GM13976 (cell line): ENCODE measurements at regions not wholly inside any gene's neighbourhood (a gene's known extent, or its start where the extent isn't known, plus 50 kb on each side); places are given as distances from the start of the nearest gene placed in this dataset.

Experiments
- DNase-seq: peaks from one replicate; pipeline ENCODE4 v3.0.0; 2012; ENCODE audit warnings: low spot score
- CTCF ChIP-seq: IDR thresholded peaks from 2 replicates; pipeline ENCODE4 v1.5.1; 2012; ENCODE audit warnings: borderline replicate concordance, mild to moderate bottlenecking; ENCODE audit not compliant: insufficient read depth; ENCODE audit errors: extremely low read depth, missing control alignments, control extremely low read depth
- in situ Hi-C: fragments of 300-500 bp; cut with MboI; formaldehyde crosslinking; loops from one replicate; pipeline ENCODE4 v1.12.0; 2022; ENCODE audit warnings: low sequenced_read_pairs, mixed read lengths, inconsistent platforms; ENCODE audit not compliant: unreplicated experiment

GRCh38 chr14:55771242-55771981 lies 191.4 kb downstream of the KTN1 start:
- TF ChIP-seq CTCF: no peak
- no peak for DNase-seq
- in situ Hi-C loops: no loop called here

- no peak for TF ChIP-seq CTCF
- no peak for DNase-seq
These were observed 192.5 kb downstream of the KTN1 start for GRCh38 chr14:55772486-55772885.

DNA sequence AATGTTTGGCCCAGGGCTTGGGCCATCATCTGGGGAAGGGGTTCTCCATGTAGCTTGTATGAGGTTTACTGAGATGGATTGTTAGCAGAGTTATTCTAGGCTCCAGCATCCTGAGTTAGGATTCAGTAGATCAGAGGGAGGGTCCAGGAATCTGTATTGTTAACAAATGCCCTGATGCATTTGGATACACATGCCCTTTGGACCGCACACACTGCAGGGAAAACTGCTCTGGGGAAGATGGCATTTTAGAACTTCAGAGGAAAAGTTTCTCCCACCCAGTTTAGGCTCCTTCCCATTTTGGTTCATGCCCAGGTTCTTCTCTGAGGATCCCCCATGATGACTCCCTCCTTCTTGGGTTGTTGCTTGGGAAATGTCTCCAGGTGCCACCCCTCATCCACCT lies 193.3 kb downstream of the KTN1 start:
- TF ChIP-seq CTCF: no peak
- in situ Hi-C loops: no loop called here
- no peak for DNase-seq

More at GRCh38 chr14:55772486-55772885, 192.5 kb downstream of the KTN1 start:
- in situ Hi-C loops: no loop called here

GRCh38 chr14:55773984-55774545 lies 194.1 kb downstream of the KTN1 start:
- in situ Hi-C loops: no loop called here
- no peak for TF ChIP-seq CTCF
- DNase-seq: no peak

DNA sequence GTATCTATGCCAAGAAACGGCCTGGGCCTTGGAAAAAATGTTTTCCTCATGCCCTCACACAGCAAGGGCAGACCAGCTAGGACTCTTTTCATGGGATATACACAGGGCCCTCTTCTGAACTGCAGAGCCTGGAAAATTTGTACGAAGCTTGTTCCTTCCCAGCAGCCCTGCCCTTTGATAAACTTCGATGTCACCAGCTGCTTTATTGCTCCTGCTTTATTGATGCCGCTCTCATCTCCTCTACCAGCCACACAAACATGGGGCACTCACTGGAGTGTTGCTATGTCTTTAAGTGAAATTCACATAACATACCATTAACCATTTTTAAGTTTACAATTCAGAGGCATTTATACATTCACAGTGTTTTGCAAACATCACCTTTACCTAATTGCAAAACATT lies 197.9 kb downstream of the KTN1 start:
- DNase-seq: no peak
- TF ChIP-seq CTCF: no peak
- in situ Hi-C loops: no loop called here

- DNase-seq: no peak
- in situ Hi-C loops: no loop called here
- TF ChIP-seq CTCF: no peak
These were observed 200.3 kb downstream of the KTN1 start for GRCh38 chr14:55780156-55780946.
